Suppressor macrophage (primary cell): ENCODE measurements at regions not wholly inside any gene's neighbourhood (a gene's known extent, or its start where the extent isn't known, plus 50 kb on each side); places are given as distances from the start of the nearest gene placed in this dataset.
A peak's percentile ranks its signal among the peaks of the same experiment; 100 is the strongest.

Experiments
- DNase-seq, 4 experiments: peaks; one replicate each; pipeline ENCODE4 v3.0.0-alpha.2; 2020 to 2022

DNA sequence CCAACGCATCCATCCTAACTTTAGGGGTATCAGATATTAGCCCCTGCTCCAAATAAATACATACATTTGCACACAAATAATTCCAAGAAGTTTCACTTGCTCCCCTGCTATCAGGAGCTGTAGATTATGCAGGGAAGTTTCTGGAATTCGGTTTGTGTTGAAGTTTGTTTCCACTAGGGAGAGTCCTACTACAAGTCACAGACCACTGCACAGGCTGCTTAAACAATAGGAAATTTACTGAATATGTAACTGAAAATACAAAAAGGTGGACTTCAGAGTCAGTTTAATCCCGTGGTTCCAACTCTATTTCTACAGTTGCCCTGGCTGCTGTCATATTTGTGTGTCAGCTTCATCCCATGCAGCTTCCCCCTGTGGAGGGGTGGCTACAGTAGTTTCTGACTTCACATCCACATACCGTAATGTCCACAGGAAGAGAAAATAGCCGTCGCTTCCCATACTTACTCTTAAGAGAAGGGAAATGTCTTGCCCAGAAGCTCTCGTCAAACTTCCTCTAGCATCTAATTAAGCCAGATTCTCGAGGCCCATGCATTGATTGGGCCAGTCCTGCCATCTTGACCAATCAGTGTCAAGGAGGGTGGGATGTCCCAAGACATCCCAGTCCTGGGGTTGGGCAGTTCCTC lies 286.6 kb downstream of the COG6 start:
- DNase-seq = no peak

DNA sequence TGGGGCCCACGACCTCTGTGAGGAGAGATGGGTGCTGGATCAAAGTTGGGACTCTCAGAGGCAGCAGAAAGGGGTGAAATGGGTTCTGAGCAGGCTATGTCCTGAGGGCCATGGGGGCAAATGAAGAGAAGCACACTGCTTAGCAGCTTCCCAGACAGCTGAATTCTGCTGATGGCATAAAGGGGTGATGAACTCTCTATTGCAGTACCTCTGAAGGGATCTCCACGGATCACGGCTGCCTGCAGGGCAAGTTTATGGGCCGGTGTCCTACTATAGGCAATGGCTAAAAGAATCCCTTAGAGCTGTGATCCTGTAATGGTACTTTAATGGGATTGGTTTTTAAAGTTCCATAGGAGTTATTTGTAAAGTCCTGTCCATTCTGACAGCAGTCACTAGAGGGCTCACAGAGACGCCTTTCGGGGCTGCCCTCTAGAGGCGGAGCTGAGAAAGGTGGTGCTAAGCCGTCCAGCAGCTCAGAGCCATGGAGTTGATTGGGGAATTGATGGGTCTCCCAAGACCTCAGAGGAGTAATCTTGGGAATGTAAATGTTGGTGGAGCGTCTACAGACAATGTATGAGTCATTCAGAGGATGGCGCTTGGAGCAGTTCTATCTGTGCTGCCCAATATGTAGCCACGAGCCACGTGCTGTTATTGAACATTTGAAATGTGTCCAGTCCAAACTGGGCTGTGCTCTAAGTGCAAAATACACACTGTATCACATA lies 287.3 kb downstream of the COG6 start:
- peak; percentile 73 to 87 (median 82) for DNase-seq

DNA sequence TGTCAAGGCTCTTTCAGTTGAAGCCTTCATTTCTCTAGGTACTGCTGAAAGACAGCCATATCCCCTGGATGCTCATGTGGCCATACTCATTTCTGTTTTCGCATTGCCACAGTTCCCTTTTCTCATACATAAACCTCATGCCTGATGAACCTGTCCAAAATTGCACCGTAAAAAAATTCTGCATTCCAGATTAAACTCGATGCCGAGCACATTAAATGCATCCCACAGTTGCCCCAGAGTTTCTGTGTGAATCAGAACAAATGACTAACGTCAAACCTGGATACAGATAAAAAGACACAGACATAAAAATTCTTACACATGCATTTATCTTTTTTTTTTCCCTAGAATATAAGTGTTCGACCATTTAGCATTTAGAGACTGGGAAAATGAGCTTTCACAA lies 288.2 kb downstream of the COG6 start:
- DNase-seq = no peak

DNA sequence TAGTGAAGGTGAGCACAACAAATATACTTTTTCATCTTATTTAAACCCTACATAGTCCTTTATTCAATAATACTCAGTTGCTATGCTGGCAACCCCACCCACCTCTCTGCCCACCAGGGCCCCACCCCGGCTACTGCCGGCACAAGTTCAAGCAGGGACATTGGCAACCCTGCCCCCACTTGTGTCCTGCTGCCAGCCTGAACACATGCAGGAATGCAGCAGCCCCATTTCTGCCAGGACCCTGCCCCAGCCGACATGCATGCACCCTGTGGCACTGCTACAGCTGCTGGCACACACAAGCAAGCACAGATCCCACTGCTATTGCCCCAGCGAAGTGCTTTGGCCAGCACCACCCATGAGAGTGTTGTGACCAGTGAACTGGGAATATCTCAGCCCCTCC lies 289.8 kb downstream of the COG6 start:
- no peak for DNase-seq

DNA sequence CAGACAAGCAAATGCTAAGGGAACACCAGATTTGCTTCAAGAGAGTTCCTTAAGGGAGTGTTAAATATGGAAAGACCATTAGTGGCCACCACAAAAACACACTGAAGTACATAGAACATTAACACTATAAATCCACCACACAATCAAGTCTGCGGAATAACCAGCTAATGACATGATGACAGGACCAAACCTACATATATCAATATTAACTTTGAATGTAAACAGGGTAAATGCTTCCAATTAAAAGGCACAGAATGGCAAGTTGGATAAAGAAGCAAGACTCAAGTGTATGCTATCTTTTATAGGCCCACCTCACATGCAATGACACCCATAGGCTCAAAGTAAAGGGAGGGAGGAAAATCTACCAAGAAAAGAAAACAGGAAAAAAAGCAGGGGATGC lies 291.3 kb downstream of the COG6 start:
- DNase-seq = no peak

DNA sequence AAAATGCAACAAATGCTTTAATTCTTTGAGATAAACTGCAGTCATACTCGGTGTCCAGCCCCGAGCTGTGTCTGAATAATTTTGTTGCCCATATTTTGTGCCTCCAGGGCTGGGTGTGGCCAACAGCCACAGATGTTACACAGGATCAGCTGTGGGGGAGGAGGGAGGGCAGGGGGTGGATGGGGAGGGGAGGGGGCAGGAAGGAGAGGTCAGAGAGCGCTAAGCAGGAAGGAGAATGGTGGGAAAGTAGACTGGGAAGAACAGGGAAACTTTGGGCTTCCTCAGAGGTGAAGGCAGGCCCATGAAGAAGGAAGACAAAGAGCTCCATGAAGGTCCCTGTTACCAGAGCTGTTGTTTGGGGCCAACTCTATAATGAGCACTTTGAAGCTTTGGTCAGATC lies 295.8 kb downstream of the COG6 start:
- no peak for DNase-seq

DNA sequence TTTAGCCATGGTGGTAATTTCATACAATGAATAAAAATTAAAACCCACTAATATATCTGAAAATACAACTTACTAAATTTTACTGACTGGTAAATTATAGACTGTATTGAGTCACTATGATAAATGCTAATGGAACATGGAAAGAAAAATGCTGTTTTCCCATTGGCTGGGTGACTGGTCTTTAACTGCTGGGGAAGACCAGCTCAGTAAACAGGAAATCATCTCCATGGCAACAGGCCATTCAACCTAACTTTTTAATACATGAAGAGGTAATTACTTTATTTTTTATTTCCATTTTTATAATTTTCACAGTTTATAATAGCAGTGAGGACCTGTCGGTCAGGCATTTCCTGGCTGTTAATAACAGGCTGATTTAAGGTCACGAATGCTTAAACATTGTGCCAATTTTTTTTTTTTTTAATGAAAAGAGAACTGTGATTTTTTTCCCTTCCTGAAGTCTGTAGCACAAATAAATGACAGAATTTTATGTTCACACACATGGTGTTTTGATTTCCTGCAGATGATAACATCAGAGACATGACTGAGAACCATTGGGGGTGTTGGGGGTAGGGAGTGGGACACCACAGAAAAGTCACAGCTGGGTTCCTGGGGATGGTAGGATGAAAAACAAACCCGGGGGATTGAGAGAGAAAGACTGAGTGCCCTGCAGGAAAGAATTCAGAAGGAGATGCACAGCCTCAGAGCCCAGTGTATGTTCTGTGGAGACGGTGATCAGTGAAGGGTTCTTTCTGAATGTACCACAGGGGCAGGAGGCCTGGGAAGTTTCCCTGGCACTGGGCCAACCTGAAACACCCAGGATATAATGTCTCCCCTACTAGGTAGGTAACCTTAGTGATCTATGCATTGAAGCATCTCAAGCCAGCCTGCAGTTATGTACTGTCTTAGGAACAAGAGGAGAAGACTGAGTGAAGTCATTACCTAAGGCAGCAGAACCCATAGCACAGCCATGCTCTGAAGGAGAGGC lies 297.1 kb downstream of the COG6 start:
- peak in 1 of 4 experiments; percentile 4 for DNase-seq

DNA sequence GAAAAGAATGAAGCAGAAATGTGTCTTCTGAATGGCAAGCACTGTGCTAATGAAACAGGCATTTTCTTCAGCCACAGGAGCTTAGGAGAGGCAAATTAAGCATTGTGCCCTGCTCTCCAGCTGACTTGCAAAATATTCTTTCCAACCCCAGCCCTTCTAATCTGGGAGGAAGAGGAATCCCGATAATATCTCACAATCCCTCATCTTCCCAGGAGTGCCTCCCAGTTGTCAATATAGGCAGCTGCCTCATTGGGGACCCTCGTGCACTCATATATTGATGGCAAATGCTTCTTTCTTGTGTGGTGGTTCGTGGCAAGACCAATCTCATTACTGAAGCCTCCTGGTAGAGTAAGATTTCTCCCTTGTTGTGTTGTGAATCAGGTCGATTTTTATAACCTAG lies 299.0 kb downstream of the COG6 start:
- DNase-seq = no peak

DNA sequence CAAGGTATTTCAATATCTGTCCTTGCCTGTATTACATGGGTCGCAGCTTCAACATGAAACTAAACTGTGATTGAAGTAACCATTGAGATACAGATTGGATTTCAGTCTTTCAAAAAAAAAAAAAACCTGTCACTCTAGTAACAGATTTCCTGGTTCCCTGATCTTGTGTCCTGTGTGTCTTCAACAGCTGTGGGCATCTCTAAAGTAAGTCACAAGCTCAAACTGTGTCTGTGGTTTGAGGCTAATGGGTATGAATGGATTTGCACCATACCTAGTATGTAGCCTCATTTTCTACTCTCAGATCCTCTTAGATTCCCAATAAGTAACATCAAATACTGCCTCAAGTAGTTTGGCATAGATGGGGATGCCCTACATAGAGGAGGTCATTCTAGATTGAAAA lies 300.1 kb downstream of the COG6 start:
- no peak for DNase-seq

DNA sequence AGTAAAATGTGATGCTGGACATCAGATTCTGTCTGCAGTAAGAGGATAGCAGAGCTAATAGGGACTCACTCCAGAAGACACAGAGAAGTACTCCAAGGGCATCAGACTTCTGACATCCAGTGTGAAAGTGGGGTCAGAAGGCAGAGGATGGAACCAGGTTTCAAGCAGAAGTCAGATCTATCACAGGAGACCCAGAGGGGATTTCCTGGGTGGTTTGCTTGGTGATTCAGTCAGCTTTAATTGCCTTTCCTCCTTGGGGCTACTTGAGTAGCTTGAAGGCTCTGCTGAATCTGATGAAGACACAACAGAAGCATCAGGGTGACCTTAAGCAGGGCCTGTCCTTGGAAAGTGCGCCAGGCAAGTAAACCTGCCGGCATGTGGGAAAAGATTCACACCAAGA lies 300.6 kb downstream of the COG6 start:
- no peak for DNase-seq

DNA sequence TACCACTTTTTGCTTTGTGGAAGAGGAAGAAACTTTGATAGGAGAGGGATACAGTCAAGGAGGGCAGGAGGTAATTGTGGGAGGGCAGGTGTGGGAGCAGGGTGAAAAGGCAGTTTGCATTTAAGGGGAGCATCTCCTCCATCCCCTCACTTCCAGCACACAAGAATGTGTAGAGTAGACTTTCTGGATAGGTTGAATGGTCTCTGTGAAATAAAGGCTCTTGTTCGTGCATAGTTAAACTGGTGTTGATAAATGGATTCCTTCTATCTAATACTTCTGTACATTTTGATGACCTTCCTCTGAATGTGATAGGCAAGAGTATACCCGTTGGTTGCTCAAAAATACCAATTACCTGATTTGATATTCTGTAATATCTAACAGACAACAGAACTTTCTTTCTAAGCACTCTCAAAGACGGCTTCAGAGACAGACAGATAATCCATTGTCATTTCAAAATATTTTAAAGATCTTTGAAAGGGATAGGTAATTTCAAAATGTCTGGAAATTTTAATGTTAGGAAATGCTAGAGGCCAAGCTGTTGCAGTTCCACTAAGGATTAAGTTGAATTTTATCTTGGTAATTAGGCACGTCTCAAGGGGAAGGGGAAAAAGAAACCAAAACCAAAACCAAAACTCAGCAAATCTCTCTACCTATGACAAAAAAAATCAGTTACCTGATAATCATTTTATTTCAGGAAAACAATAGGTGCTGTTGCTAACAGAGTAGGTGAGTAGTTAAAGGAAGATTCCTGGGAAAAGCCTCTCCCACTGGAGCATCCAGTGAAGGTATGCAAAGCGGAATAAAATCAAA lies 302.6 kb downstream of the COG6 start:
- no peak for DNase-seq

DNA sequence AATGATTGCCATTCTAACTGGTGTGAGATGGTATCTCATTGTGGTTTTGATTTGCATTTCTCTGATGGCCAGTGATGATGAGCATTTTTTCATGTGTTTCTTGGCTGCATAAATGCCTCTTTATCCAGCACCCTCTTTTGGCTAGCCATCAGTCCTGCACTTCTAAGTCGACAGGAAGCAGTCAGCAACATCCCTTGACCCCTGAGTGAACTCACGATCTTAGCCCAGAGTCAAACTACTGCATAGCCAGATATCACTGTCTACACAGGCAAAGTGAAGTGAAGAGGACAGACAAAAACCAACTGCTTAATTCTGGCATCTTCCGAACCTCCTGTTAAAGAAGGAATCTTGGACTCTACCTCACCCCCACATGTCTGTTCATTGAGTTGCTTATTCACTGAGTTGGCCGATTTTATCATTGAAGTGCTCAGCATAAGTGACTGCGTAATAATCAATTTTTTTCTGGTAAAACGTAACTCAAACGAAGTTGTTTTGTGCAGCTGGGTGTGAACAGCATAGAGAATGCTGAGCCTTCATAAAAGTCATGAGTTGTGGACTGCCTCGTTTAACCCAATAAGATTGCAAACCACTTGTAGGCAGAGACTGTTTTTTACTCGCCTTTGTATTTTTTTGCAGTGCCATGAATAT lies 304.2 kb downstream of the COG6 start:
- DNase-seq = no peak

DNA sequence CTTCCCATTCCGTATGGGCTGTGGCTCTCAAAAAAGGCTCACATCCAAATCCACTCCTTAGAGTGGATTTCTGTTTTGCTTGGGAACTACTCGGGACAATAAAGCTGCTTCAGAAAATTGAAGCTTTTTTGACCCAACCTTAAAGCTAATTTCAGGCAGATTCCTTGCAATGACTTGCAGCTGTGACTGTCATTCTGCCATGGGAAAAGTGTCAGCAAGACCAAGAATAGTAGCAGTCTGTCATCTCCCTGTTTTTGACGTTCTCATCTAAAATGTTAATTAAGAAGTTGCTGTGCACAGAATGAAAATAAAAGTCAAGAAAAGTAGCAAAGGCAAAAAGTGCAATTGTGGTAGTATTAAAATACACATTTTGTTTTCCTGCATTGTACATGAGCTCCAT lies 304.7 kb downstream of the COG6 start:
- DNase-seq = no peak

DNA sequence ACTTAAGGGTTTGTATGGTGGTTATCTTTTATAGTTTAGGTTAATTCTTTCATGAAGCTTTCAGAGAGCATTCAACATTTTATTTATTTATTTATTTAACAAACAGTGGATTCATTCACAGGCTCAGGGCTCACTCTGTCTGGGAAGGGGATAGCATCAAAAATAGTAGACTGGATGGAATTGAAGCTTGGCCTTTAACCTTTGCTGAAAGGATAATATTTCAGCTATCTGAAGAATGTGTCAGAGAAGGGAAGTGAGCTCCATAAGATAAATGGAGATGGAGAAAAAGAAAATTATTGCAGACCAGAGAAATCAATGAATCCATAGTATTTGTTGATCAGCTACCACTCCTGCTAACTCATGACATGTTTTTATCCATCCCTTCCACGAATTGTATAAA lies 305.6 kb downstream of the COG6 start:
- no peak for DNase-seq

DNA sequence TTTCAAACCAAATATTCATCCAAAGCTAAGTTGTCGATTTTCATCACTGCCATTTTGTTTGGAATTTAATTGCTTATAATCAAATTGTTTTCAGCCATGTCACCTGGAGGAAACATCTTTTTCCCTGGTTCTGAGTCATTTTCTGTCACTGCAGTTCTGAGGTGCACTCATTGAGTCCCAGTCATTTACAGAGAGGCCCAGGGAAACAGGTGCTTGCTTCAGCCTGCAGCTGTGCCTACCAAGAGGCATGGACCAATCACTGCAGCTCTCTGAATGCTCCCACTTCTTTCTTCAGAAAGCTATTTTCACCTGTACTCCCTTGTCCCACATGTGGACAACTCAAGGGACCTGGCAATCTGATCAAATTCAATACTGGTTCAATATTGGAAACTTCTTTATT lies 308.1 kb downstream of the COG6 start:
- no peak for DNase-seq

DNA sequence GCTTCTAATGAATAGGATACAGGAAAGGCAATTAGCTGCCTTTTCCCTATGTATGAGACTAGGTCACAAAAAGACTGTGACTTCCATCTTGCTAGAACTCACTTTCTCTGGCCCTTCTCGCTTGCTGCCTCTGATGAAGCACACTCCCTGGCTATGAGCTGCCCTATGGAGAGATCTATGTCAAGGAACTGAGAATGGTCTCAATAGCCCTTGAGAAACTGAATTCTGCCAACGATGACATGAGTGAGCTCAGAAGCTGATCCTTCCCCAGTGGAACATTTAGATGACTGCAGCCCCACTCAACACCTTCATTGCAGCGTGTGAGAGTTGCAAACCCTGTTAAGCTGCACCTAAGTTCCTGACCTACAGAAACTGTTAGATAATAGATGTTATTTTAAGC lies 309.8 kb downstream of the COG6 start:
- no peak for DNase-seq

DNA sequence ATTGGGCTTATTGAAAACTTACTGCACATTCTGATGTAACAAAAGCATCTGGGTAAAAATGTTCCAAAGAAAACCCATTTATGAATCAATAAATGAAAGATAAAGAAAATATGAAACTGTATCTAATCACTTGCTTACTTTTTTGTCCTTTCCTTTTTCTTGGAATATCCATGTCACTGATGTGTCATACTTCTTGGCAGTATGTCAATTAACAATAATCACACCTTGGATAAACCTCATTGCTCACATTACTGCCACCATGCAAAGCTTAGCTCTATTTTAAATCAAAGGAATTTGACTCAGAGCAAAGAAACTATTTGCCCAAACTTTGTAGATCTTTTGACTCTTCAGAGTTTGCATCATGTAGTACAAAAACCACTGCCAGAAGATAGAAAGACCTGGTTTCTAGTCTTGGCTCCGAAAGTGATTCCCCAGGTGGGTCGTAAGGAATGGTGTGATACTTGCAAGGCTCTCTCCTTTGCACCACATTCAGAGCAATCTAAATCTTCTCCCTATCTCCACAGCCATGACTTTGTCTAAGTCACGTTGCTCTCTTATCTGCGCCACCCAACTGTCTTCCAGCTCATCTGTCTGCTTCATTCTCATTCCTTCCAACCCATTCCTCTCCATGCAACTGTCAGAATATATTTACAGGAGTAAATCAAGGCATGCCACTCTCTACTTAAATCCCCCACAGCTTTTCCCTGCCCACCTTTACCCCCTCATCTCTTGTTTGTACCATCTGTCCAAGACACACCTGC lies 311.9 kb downstream of the COG6 start:
- no peak for DNase-seq

DNA sequence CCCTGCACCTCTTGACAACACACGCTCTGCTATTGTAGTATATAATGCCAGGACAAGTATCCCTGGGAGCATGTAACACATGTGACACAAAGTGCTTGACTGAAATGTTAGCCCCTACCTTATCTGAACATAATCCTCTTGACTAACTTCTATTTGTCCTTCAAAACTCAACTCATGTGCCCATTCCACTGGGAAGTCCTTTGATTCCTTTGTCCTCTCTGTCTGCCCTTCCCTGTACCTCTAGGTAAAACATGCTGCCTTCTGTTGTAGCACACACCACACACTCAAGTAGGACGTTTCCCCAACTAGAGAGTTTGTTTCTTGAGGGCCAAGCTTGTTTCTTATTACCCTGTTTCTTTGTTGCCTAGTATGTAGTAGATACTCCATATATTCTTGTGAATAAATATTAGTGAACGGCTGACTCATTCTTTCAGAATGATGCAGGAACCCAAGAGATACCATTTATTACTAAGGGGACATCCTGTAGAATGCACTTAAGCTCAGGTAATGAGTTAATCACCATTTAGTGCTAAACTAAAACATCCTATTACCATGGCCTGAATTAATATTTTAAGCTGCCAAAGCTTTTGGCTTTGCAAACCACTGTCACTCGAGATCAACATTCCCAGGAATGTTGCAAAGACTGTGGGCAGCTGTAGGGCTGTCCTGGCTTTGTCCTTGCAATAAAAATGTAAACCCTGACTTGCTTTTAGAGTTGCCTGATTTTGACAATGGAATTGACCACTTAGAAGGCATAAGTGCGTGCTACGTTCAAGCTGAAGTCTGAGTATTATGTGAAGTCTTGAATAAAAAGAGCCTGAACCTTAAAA lies 313.4 kb downstream of the COG6 start:
- DNase-seq = no peak

DNA sequence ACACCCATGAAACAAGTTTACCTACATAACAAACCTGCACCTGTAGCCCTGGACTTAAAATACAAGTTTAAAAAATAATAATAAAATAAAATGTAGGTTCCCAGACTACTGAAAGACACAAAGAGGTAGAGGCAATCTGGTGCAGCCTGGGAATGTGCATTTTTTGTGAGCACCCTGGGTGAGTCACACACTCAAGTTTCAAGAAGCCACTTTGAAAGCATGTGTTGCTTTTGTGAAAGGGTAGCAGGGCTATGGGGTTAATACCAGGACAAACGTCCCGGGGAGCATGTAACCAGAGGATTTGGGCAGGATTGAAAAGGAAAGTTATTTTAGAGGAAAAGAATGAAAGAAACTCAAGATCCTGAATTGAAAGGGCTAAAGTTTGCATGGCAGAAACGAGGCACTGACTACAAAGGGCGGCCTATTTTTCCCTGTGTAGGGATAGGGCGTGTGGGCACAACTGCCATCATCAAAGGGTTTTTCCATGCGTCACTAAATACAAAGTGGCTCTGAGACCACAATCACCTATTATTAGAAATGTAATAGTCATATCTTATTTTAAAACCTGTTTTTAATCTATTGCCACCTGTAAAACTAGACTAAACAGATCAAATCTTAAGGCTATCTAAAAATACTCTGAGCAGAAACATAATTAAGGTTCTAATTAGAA lies 314.9 kb downstream of the COG6 start:
- DNase-seq = no peak

DNA sequence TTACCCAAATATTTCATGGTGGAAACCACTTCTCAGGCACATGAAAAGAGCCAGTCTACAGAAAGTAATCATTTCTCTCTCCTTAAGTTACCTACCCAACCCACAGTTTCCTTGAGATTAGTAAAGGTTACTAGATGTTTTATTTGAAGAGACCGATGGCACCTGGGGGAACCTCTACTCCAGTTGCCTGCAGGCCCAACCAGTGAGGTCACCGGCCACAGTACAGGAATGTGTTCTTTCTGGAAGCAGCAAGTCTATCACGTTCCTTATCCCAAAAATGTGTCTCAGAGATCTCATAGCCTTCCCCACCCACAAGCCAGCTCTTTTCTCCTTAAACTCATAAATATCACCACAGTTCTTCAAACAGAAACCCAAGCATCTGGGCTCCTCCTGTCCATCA lies 316.1 kb downstream of the COG6 start:
- no peak for DNase-seq
